Prostate gland (tissue), 2 donors: ENCODE measurements at regions not wholly inside any gene's neighbourhood (a gene's known extent, or its start where the extent isn't known, plus 50 kb on each side); places are given as distances from the start of the nearest gene placed in this dataset.

Experiments
- DNase-seq: peaks from one replicate; pipeline ENCODE4 v3.0.0-alpha.2; 2019; ENCODE audit warnings: low spot score
- H3K27ac ChIP-seq, 2 donors: fragments of 200-600 bp; sonication (generic); 2 replicates each; pipeline ENCODE4 v1.5.1; 2017 to 2019
- H3K27me3 ChIP-seq: fragments of 200-600 bp; sonication (generic); replicated peaks from 2 replicates; pipeline ENCODE4 v1.5.1; 2019; ENCODE audit not compliant: insufficient read depth
- H3K36me3 ChIP-seq, 2 donors: fragments of 200-600 bp; sonication (generic); 1 replicate in 1 of 2; 2 replicates in 1 of 2; pipeline versions ENCODE4 v1.5.1 to v1.8.1; 2017 to 2019
- H3K4me1 ChIP-seq: fragments of 200-600 bp; sonication (generic); replicated peaks from 2 replicates; pipeline ENCODE4 v1.5.1; 2019
- H3K4me3 ChIP-seq, 2 donors: fragments of 200-600 bp; sonication (generic); 2 replicates each; pipeline ENCODE4 v1.5.1; 2017 to 2019
- H3K9me3 ChIP-seq: fragments of 200-600 bp; sonication (generic); 2 replicates; pipeline ENCODE4 v1.5.1; 2017
- CTCF ChIP-seq, 4 experiments: fragments of 200-600 bp in 2 of 4; fragments of 450-650 bp in 2 of 4; sonication (generic) in 2 of 4; IDR thresholded peaks; 1 replicate in 3 of 4; 2 replicates in 1 of 4; pipeline ENCODE4 v1.5.1; 2016 to 2019; ENCODE audit warnings: antibody characterized with exemption in 4 of 4, mild to moderate bottlenecking in 2 of 4, moderate library complexity in 2 of 4
- POLR2A ChIP-seq: fragments of 450-650 bp; IDR thresholded peaks from one replicate; pipeline ENCODE4 v1.6.1; 2016; ENCODE audit warnings: antibody characterized with exemption, mild to moderate bottlenecking
- POLR2AphosphoS5 ChIP-seq: sonication (generic); formaldehyde crosslinking; IDR thresholded peaks from one replicate; pipeline ENCODE4 v1.6.1; 2017; ENCODE audit warnings: antibody characterized with exemption
- WGBS: methylation state at CpG from one replicate; pipeline ENCODE4 v1.1.5; 2018; 5-methylcytosine and 5-hydroxymethylcytosine counted together
- intact Hi-C: fragments of 100-400 bp; cut with DNase I; formaldehyde crosslinking; loops from one replicate; pipeline ENCODE4 v1.14.2; 2022

GRCh38 chr11:22974251-22974650 is 114.0 kb upstream of the CCDC179 start:
- Histone ChIP-seq H3K4me3 (no peak overlapping the region), H3K4me1 (no peaks in the 10 kb centered on the region), H3K27ac (no peak overlapping the region), H3K36me3 (no peaks in the 10 kb centered on the region), H3K9me3 (no peaks in the 10 kb centered on the region), H3K27me3 (no peaks in the 10 kb centered on the region)
- DNase-seq = no peak
- intact Hi-C loops = no loop called here
- no peak for TF ChIP-seq POLR2A
- no peak for TF ChIP-seq POLR2AphosphoS5
- no peak for TF ChIP-seq CTCF (IDR thresholded peaks at IDR 0.05)
- WGBS = 96% methylated on average over 3 of the region's 3 CpGs

GRCh38 chr11:22976146-22976545 is 115.9 kb upstream of the CCDC179 start:
- Histone ChIP-seq H3K4me3 (no peak overlapping the region), H3K27ac (no peak overlapping the region), H3K9me3 (no peaks in the 10 kb centered on the region), H3K4me1 (no peaks in the 10 kb centered on the region), H3K27me3 (no peaks in the 10 kb centered on the region), H3K36me3 (no peaks in the 10 kb centered on the region)
- TF ChIP-seq POLR2AphosphoS5 (no peak), POLR2A (no peak), CTCF (IDR thresholded peaks at IDR 0.05) (no peak)
- intact Hi-C loops = no loop called here
- no peak for DNase-seq
- WGBS = 81% methylated on average over 3 of the region's 3 CpGs

- TF ChIP-seq POLR2AphosphoS5 (no peak), POLR2A (no peak), CTCF (IDR thresholded peaks at IDR 0.05) (no peak)
- no peaks in the 10 kb centered on the region for H3K9me3 ChIP-seq
- H3K27me3 ChIP-seq = no peaks in the 10 kb centered on the region
- intact Hi-C loops = no loop called here
- no peaks in the 10 kb centered on the region for H3K36me3 ChIP-seq
- H3K4me1 ChIP-seq = no peaks in the 10 kb centered on the region
- H3K4me3 ChIP-seq = no peak overlapping the region
- no peak overlapping the region for H3K27ac ChIP-seq
- 69% methylated on average over 4 of the region's 4 CpGs for WGBS
- no peak for DNase-seq
These were observed 122.6 kb upstream of the CCDC179 start for GRCh38 chr11:22982903-22983302.

GRCh38 chr11:22984045-22984444 is 123.8 kb upstream of the CCDC179 start:
- intact Hi-C loops = no loop called here
- WGBS = 37% methylated on average over 2 of the region's 2 CpGs
- H3K4me3 ChIP-seq = no peak overlapping the region
- H3K4me1 ChIP-seq = no peaks in the 10 kb centered on the region
- TF ChIP-seq POLR2AphosphoS5 = no peak
- TF ChIP-seq CTCF (IDR thresholded peaks at IDR 0.05) = no peak
- no peak for TF ChIP-seq POLR2A
- DNase-seq = no peak
- no peaks in the 10 kb centered on the region for H3K27me3 ChIP-seq
- no peak overlapping the region for H3K27ac ChIP-seq
- H3K9me3 ChIP-seq = no peaks in the 10 kb centered on the region
- no peaks in the 10 kb centered on the region for H3K36me3 ChIP-seq

- no peak overlapping the region for H3K4me3 ChIP-seq
- no peaks in the 10 kb centered on the region for H3K27me3 ChIP-seq
- no peak for DNase-seq
- no peaks in the 10 kb centered on the region for H3K4me1 ChIP-seq
- H3K36me3 ChIP-seq = no peaks in the 10 kb centered on the region
- no peaks in the 10 kb centered on the region for H3K9me3 ChIP-seq
- intact Hi-C loops = no loop called here
- TF ChIP-seq POLR2AphosphoS5 (no peak), CTCF (IDR thresholded peaks at IDR 0.05) (no peak), POLR2A (no peak)
- no peak overlapping the region for H3K27ac ChIP-seq
- WGBS = 7% methylated on average over 1 of the region's 1 CpG
These were observed 129.1 kb upstream of the CCDC179 start for GRCh38 chr11:22989371-22989770.
